Activated naive CD8-positive, alpha-beta T cell treated with anti-CD3 and anti-CD28 coated beads, Interleukin-2, amount 50 U/mL, for 24 hours (primary cell): ENCODE measurements at regions not wholly inside any gene's neighbourhood (a gene's known extent, or its start where the extent isn't known, plus 50 kb on each side); places are given as distances from the start of the nearest gene placed in this dataset.

Experiments
- ATAC-seq: fragments of 150-1000 bp; cut with Tn5 transposase; one replicate; pipeline ENCODE4 v1.10.0; 2021
- DNase-seq: peaks from one replicate; pipeline ENCODE4 v3.0.0; 2021
- H3K27ac Mint-ChIP-seq: one replicate; pipeline ENCODE4 v1.8.0; 2021; ENCODE audit warnings: mild to moderate bottlenecking, mixed read lengths
- H3K27me3 Mint-ChIP-seq: one replicate; pipeline ENCODE4 v1.8.0; 2021; ENCODE audit warnings: mixed read lengths
- H3K36me3 Mint-ChIP-seq: one replicate; pipeline ENCODE4 v1.8.0; 2021; ENCODE audit warnings: low read depth, mixed read lengths
- H3K4me1 Mint-ChIP-seq: one replicate; pipeline ENCODE4 v1.8.0; 2021; ENCODE audit warnings: mixed read lengths
- H3K4me3 Mint-ChIP-seq: one replicate; pipeline ENCODE4 v1.8.0; 2021; ENCODE audit warnings: mild to moderate bottlenecking, moderate library complexity, mixed read lengths
- H3K9me3 Mint-ChIP-seq: one replicate; pipeline ENCODE4 v1.8.0; 2021; ENCODE audit warnings: mixed read lengths

- H3K4me1 Mint-ChIP-seq: no peaks in the 10 kb centered on the region
- no peak overlapping the region for H3K27ac Mint-ChIP-seq
- no peak overlapping the region for H3K4me3 Mint-ChIP-seq
- DNase-seq (no peak), ATAC-seq (no peak)
- no peaks in the 10 kb centered on the region for H3K9me3 Mint-ChIP-seq
- H3K36me3 Mint-ChIP-seq: no peaks in the 10 kb centered on the region
- H3K27me3 Mint-ChIP-seq: no peaks in the 10 kb centered on the region
Observed at GRCh38 chr6:146990821-146991798, 213.1 kb upstream of the STXBP5 start.

- ATAC-seq: no peak
- H3K4me3 Mint-ChIP-seq: no peak overlapping the region
- peaks cover 2% of the 10 kb centered on the region for H3K4me1 Mint-ChIP-seq
- peaks cover 2% of the 10 kb centered on the region for H3K27me3 Mint-ChIP-seq
- no peak for DNase-seq
- H3K36me3 Mint-ChIP-seq: no peaks in the 10 kb centered on the region
- H3K27ac Mint-ChIP-seq: no peak overlapping the region
- H3K9me3 Mint-ChIP-seq: no peaks in the 10 kb centered on the region
Observed at GRCh38 chr6:146997062-146997461, 207.2 kb upstream of the STXBP5 start.

DNA sequence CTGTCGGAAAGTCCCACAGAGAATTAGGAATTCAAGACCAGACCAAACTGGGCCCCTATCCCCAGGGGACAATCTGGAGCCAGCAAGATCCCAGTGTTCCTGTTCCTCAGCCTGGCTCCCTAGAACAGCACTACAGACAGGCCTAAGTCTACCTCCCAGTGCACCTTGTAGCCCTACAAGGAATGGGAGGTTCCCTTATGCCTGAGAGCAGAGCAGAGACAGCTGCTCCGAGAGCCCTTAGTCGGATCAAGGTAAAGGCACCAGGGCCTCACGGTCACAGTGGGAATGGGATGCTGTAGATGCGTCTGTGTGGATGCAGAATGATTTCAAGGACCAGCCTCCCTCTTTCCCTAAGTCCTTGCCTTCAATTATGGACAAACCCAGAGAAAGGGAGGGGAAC, 204.5 kb upstream of the STXBP5 start:
- no peaks in the 10 kb centered on the region for H3K9me3 Mint-ChIP-seq
- DNase-seq: no peak
- H3K36me3 Mint-ChIP-seq: no peaks in the 10 kb centered on the region

DNA sequence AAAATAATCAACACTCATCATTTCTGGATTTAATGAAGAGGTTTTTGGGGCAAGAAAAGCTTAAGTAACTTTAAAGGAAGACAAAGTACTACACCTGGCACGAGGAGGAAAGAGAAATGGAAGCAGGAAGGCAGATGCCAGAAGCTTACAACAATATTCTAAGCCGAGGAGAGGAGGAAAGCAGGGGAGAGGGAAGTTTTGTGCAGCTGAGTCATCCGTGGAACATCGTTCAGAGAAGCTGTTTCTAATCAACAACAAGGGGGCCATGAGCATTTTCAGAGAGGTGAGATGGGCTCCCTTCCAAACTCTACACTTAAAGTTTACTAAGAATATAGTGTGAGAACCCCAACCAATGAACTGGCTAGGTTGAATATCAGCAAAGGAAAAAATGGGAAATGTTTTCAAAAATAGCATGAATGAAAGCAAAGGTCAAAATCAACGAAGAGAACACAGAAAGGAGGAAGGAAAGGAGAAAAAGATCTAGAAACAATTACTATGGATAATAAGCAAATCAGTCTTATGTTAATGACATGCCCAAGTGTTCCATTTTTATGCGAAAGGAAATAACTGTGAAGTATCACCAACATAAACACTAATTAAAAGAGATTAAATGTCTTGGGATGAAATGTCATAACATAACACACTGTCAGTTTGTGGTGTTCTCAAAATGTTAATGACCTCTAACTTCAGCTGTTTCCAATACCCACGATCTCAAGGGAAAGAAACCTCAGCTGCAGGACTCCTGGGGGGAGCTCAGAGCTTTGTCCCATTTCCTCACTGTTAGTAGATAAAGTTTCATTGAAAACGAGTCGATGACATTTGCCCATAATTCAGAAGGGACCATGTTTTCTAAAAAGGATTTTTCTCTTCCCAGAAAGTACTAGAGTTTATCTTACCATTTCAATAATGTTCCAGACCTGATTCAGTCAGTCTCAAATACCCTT, 203.4 kb upstream of the STXBP5 start:
- Mint-ChIP-seq H3K4me3 (no peak overlapping the region), H3K9me3 (no peaks in the 10 kb centered on the region), H3K27ac (no peak overlapping the region), H3K4me1 (peaks cover 2% of the 10 kb centered on the region), H3K27me3 (peaks cover 2% of the 10 kb centered on the region), H3K36me3 (no peaks in the 10 kb centered on the region)
- ATAC-seq (no peak), DNase-seq (no peak)

More for the DNA sequence above, 204.5 kb upstream of the STXBP5 start:
- Mint-ChIP-seq H3K4me1 (peaks cover 2% of the 10 kb centered on the region), H3K27me3 (peaks cover 2% of the 10 kb centered on the region), H3K4me3 (no peak overlapping the region), H3K27ac (no peak overlapping the region)
- no peak for ATAC-seq

- H3K4me3 Mint-ChIP-seq: no peak overlapping the region
- H3K27ac Mint-ChIP-seq: no peak overlapping the region
- no peaks in the 10 kb centered on the region for H3K9me3 Mint-ChIP-seq
- ATAC-seq: no peak
- no peaks in the 10 kb centered on the region for H3K36me3 Mint-ChIP-seq
- DNase-seq: no peak
- H3K27me3 Mint-ChIP-seq: peaks cover 2% of the 10 kb centered on the region
- peaks cover 2% of the 10 kb centered on the region for H3K4me1 Mint-ChIP-seq
Observed at GRCh38 chr6:147001621-147002020, 202.6 kb upstream of the STXBP5 start.

- ATAC-seq (no peak), DNase-seq (no peak)
- peaks cover 2% of the 10 kb centered on the region for H3K27me3 Mint-ChIP-seq
Observed at GRCh38 chr6:147003186-147003585, 201.0 kb upstream of the STXBP5 start.

GRCh38 chr6:147005499-147005898, 198.7 kb upstream of the STXBP5 start:
- Mint-ChIP-seq H3K4me1 (peaks cover under 1% of the 10 kb centered on the region), H3K27ac (no peak overlapping the region), H3K9me3 (peaks cover 15% of the 10 kb centered on the region), H3K36me3 (peaks cover 2% of the 10 kb centered on the region), H3K27me3 (peaks cover under 1% of the 10 kb centered on the region), H3K4me3 (no peak overlapping the region)
- ATAC-seq (no peak), DNase-seq (peak; percentile 4)

More at GRCh38 chr6:147003186-147003585, 201.0 kb upstream of the STXBP5 start:
- no peak overlapping the region for H3K4me3 Mint-ChIP-seq
- H3K27ac Mint-ChIP-seq: no peak overlapping the region
- no peaks in the 10 kb centered on the region for H3K9me3 Mint-ChIP-seq
- H3K4me1 Mint-ChIP-seq: peaks cover 2% of the 10 kb centered on the region
- H3K36me3 Mint-ChIP-seq: no peaks in the 10 kb centered on the region

GRCh38 chr6:147007441-147007840, 196.8 kb upstream of the STXBP5 start:
- Mint-ChIP-seq H3K27me3 (no peaks in the 10 kb centered on the region), H3K4me1 (no peaks in the 10 kb centered on the region), H3K27ac (no peak overlapping the region), H3K9me3 (peaks cover 15% of the 10 kb centered on the region), H3K4me3 (no peak overlapping the region), H3K36me3 (peaks cover 2% of the 10 kb centered on the region)
- no peak for ATAC-seq
- DNase-seq: no peak

- H3K36me3 Mint-ChIP-seq: peaks cover 2% of the 10 kb centered on the region
- no peaks in the 10 kb centered on the region for H3K27me3 Mint-ChIP-seq
- H3K4me1 Mint-ChIP-seq: no peaks in the 10 kb centered on the region
- ATAC-seq (no peak), DNase-seq (no peak)
- H3K27ac Mint-ChIP-seq: no peak overlapping the region
- peaks cover 15% of the 10 kb centered on the region for H3K9me3 Mint-ChIP-seq
- no peak overlapping the region for H3K4me3 Mint-ChIP-seq
Observed at GRCh38 chr6:147009358-147009757, 194.9 kb upstream of the STXBP5 start.

DNA sequence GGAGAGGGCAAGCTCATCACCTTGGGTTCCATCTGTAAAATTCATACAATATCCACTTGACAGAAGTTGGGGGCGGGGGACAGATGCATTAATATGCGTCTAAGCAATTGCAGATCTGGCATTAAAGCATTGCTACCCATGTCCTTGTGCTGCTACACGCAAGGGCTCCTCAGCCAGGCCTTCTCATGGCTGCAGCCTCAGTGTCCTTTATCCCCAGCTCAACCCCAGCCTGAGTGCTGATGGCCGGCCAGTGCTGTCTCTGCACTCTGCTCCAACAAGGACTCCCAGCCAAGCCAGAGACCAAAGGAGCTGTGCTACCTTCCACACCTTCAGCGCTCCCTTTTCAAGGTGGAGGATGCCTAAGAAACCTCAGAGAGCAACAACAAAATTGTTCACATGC, 188.5 kb upstream of the STXBP5 start:
- ATAC-seq (no peak), DNase-seq (no peak)
- no peaks in the 10 kb centered on the region for H3K36me3 Mint-ChIP-seq
- H3K4me1 Mint-ChIP-seq: peaks cover 10% of the 10 kb centered on the region
- no peaks in the 10 kb centered on the region for H3K9me3 Mint-ChIP-seq
- H3K4me3 Mint-ChIP-seq: no peak overlapping the region
- H3K27me3 Mint-ChIP-seq: no peaks in the 10 kb centered on the region
- no peak overlapping the region for H3K27ac Mint-ChIP-seq

DNA sequence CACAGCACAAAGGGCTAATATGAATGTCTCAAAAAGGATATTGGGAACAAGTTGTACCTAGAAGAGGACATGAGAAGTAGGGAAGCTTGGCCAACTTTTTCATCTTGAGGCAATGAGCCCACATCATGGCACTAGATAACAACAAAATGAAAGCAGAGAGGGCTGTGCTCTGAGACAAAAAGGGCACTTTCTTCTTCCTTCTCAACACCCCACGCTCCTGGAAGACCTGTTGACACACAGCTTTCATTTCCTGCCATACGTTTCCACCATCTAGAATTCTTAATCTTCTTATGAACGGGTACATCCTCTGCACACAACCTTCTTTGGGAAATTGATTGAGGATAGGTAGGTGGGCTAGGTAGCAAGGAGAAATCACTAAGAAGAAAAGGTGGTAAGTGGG, 187.8 kb upstream of the STXBP5 start:
- Mint-ChIP-seq H3K4me1 (peaks cover 10% of the 10 kb centered on the region), H3K4me3 (no peak overlapping the region), H3K36me3 (no peaks in the 10 kb centered on the region), H3K9me3 (no peaks in the 10 kb centered on the region), H3K27ac (no peak overlapping the region), H3K27me3 (no peaks in the 10 kb centered on the region)
- no peak for DNase-seq
- peak; percentile 40 for ATAC-seq

GRCh38 chr6:147017153-147017552, 187.1 kb upstream of the STXBP5 start:
- DNase-seq: no peak
- Mint-ChIP-seq H3K4me3 (no peak overlapping the region), H3K36me3 (no peaks in the 10 kb centered on the region), H3K27me3 (no peaks in the 10 kb centered on the region), H3K9me3 (no peaks in the 10 kb centered on the region), H3K27ac (no peak overlapping the region), H3K4me1 (peaks cover 10% of the 10 kb centered on the region)
- no peak for ATAC-seq

DNA sequence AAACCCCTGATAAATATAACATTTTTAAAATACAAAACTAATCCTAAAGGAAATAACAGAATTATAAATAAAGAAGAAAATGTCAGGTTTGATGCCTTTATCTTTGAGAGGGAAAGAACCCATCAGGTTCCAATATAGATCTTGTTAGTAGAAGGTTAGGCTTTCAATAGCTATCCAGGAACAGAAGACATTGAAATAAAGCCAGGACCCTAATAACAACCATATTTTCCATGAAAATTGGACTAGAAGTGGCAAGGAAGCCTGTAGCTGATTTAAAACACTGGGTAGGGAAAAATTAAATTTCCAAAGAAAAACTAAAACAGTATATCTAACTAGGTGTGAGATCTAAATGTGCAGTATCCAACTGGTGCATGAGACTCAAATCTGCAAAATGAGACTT, 185.2 kb upstream of the STXBP5 start:
- no peak for DNase-seq
- Mint-ChIP-seq H3K27me3 (no peaks in the 10 kb centered on the region), H3K4me1 (peaks cover 10% of the 10 kb centered on the region), H3K9me3 (no peaks in the 10 kb centered on the region), H3K36me3 (no peaks in the 10 kb centered on the region), H3K27ac (no peak overlapping the region), H3K4me3 (no peak overlapping the region)
- no peak for ATAC-seq

DNA sequence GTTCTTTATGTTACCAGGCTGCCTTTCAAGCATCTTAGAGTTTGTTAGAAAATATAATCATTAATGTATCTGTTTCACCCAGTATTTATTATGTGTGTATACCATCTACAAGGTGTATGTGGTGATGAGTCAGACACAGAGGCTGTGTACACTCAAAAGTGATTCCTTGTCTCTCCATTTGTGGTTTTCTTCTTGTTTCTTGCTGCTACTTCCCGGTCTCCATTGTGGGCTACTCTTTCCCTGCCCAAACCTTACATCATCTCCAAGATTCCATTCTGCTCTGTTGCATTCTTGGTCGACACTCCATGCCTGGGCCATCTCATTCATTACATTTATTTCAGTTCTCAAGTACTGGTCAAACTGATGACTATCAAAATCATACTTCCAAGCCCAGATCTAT, 182.2 kb upstream of the STXBP5 start:
- DNase-seq: no peak
- Mint-ChIP-seq H3K27me3 (no peaks in the 10 kb centered on the region), H3K4me1 (no peaks in the 10 kb centered on the region), H3K27ac (no peak overlapping the region), H3K9me3 (no peaks in the 10 kb centered on the region), H3K36me3 (no peaks in the 10 kb centered on the region), H3K4me3 (no peak overlapping the region)
- ATAC-seq: no peak

DNA sequence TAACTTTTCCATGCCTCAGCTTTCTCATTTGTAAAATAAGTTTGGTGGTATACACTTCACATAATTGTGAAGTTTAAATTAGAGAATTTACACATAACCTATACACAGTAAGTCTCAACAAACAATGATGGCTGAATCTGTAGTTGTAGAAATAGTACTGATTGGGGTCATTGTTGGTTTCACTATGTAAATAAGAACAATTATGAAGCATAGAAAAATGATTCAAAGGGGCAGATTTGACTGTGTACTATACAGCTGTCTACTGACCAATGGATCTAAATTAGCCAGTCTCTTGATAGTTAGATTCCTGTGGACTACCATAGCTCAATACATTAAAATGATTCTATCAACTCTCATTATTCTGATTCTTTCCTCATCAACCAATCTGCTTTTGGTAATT, 181.1 kb upstream of the STXBP5 start:
- Mint-ChIP-seq H3K4me1 (no peaks in the 10 kb centered on the region), H3K27me3 (peaks cover 2% of the 10 kb centered on the region), H3K4me3 (no peak overlapping the region), H3K9me3 (no peaks in the 10 kb centered on the region), H3K27ac (no peak overlapping the region), H3K36me3 (no peaks in the 10 kb centered on the region)
- ATAC-seq (no peak), DNase-seq (no peak)
